SH-SY5Y (cell line): ENCODE measurements at regions not wholly inside any gene's neighbourhood (a gene's known extent, or its start where the extent isn't known, plus 50 kb on each side); places are given as distances from the start of the nearest gene placed in this dataset.
A peak's percentile ranks its signal among the peaks of the same experiment; 100 is the strongest.

Experiments used
- GATA2 ChIP-seq: IDR thresholded peaks from 2 replicates; pipeline ENCODE4 v1.6.1; 2011; ENCODE audit warnings: mild to moderate bottlenecking, low read depth, low read length
- GATA3 ChIP-seq: IDR thresholded peaks from 2 replicates; pipeline ENCODE4 v1.6.1; 2011; ENCODE audit warnings: low read depth, mild to moderate bottlenecking, low read length, moderate library complexity

DNA sequence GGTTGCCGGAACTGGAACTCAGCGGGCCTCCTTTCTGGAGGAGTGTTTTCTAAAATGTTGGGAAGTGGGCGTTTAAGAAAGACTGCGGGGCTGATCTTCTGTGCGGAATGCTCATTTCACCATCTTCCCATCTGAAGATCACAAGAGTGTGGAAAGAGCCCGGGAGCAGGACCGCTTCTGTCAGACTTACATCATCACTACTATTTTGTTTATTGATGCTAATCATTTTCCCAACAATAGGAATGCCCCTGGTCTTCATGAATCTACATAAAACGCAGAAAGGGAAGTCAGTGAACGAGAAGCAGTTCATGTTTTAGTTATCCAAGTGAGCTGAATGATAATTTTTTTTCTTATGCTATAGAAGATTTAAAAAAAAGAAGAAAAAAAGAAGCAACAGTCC, 447.8 kb upstream of the MKI67 start:
- TF ChIP-seq GATA2: no peak
- TF ChIP-seq GATA3: no peak

DNA sequence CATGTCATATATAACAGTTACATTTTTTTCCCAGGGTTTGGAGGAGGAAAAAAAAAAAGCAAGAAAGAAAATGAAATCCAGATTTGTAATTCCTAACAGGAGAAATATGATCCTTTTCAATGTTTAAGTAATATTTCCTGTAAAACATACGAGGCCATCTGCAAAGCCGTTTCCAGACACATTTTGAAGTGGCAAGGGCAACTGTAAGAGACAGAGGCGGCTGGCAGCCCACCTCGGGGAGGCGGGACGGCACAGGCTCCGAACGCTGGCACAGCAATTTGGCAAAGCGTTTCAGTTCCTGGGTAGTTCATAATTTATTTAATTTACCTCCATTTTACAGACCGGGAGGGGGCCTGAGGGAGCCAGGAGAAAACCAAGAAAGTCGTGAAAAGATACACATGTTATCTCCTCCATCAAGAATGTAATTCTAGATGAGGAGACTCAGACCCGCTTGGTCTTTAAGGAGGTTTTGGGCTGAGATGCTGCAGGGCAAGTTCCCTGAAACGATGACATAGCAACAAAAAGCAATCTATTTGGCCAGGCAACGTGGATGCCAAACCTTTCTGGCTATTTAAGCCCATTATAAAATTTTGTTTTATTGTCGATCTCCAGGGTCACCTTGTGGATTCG, 448.5 kb upstream of the MKI67 start:
- TF ChIP-seq GATA2 (peak; percentile 52), GATA3 (no peak)

DNA sequence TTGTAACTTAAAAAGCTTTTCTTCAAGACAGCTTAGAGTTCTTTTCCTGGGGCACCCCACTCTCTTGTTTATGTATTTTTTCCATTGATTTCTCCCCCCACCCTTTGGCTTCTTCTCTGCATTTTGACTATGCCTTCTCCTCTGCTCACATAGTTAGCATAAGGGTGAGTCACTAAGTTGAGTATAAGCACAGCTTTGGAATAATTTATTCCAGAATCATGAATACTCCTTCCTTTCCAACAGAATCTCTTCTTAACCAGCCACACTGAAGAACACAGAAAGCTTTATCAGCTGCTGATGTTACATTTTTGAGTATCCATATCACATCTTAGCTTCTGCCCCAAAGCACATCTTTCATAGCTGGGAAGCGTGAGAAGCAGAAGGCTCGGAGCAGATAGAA, 449.5 kb upstream of the MKI67 start:
- TF ChIP-seq GATA3: no peak
- TF ChIP-seq GATA2: no peak

DNA sequence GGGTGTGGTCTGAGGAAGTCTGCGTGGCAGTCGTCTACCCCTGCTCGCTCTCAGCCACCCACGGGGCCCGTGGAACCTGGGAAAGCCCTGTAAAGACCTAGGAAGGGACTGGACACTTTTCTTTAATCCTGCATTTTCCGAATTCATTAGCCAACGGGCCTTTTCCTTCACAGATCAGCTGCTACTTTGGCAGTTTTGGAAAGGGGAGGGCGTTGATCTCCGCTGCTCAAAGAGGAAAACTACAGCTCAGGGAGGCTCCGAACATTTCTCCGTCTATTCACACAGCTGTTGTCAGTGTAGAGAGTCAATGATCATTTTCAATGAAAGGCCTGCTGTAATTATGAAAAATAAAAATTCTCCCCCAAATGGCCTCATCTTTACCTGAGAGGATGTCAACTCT, 450.1 kb upstream of the MKI67 start:
- TF ChIP-seq GATA3 (no peak), GATA2 (no peak)

DNA sequence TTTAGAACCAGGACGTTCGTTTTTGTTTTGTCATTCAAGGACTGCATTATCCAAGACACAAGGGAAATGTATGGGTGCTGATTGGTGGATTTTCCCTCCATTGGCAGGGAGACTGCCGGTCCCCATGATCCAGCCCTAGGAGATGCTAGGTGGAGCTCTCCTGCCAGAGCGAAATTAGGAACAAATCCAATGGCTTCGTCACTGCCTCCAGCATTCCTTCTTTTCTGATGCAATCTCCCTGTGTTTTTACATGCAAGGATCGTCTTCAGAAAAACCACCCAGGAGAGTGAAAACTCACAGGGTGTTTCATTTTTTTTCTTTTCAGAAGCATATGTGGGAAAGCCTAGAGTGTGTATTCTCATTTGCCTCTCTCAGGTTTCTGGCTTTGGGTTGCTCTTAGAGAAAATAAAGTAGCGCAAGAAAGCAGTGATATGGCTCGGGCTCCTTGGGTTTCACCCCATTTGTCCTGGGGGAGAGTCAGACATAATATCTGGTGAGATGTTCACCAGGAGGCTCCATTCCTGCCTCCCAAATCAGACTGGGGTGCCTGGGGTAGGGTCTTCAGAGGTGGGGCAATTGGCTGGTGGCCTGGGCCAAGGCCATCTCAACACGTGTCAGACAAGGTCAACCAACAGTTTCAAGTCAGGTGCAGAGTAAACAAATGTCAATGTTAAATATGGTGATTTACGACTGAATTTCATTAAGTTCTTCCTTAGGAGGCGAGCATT, 450.9 kb upstream of the MKI67 start:
- TF ChIP-seq GATA3 (no peak), GATA2 (no peak)

DNA sequence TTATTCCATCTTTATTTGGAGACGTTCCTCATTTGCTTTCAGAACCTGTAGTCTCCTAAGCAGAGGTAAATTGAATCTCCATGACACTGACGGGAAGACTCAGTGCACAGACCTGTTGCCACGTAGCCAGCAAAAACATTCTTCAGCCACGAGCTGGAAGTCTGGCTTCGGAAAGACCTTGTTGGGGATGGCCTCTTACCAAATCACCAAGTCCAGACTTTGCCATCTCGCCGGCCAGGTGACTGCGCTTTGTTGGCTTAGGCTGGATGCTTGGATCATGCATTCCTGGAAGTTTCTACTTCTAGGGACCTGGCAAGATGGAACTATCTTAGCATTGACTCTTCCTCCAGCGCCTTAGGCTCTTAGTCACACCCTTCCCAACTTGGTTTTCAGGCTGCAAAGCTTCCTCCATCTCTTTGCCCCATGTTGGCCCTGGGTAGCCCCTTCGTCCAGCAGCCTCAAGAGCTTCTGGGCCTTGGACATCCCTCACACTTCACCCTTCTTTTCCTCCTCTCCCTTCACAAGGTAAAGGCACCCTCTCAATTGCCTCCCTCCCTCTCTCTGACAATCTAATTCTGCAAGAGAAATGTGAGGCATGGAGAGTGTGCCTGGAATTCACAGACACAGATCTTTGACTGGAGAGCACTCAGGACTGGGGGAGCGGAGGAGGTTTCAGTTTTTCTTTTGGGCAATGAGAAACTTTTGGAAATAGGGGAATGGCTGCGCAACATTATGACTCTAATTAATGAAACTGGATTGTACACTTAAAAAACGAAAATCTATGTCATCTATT, 451.9 kb upstream of the MKI67 start:
- TF ChIP-seq GATA3: no peak
- no peak for TF ChIP-seq GATA2

DNA sequence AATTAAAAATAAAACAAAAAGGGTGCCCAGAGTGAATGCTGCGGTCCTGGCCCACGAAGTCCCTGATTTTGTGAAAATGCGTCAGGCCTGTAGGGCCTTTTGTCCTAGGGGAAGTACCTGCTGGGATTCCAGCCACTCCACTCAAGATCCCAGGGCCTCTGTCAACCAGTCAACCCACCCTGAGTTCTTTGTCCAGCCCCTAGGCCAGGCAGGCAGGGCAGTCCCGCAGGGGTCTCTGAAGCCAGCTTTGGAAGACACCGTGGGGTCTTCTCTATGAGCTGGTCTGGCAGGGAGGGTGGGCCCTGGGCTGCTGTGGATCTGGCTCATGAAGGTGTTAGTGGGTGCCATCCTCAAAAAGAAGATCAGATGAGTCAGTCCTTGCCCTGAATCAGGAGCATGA, 452.5 kb upstream of the MKI67 start:
- TF ChIP-seq GATA2 (no peak), GATA3 (no peak)

DNA sequence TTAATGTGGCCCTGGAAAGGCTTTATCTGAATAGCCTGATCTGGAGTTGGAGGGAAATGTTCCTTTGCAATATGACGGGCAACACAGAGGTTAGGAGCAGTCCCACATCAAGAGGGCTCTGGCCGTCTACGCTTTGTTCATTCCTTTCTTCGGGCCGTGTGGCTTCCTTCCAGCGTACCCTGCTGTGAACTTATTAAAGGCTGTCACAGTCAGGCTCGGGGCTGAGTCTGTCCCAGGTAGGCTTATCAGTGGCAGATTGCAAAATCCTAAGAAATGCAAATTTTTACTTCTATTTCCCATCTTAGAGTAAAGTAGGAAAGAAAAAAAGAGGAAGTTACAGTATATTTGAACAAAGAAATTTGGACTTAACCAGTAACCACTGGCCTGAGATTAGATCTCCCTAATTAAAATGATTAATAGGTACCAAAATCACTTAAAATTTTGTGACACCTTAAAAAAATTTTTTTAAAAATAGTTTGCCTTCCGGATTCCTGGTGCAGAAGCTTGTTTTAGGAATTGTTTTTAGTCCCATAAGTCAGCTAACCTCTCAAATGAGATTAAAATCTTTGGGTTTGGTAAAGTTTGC, 453.1 kb upstream of the MKI67 start:
- TF ChIP-seq GATA3 (no peak), GATA2 (no peak)

DNA sequence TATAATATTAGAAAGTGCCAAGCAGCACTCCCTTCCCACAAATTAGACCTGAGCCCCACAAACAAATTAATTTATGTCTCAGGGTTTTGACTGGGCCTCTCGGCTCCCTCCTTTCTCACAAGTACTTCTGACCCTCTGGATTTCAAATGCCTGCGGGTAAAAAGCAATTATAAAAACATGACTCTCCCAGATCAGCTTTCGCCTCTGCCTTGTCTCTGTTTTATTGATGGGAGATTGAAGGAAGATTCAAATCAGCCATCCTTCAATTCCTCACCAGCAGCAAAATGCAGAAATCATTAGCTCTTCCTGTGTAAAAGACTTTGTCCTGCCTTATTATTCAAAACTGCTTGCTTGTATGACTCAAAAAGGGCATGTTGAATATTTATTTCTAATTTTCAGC, 453.7 kb upstream of the MKI67 start:
- peak; percentile 57 for TF ChIP-seq GATA3
- TF ChIP-seq GATA2: peak; percentile 61

DNA sequence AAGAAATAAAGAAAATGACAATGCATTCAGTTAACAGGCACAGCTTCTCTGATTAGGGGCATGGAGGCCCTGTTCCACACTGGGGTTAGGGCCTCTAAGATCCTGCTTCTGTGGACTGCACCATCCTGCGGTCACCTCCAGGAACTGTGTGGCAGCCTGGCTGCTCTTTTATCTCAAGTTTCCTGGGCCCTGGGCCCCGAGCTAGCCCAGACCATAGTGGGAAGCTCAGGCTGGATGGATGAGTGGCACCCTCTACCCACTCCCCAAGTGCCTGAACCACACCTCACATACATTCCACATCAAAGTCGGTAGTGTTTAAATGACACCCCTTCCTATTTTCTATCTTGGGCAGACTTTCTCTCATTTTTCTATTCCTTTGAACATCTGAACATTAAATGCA, 461.5 kb upstream of the MKI67 start:
- TF ChIP-seq GATA3 (no peak), GATA2 (no peak)

DNA sequence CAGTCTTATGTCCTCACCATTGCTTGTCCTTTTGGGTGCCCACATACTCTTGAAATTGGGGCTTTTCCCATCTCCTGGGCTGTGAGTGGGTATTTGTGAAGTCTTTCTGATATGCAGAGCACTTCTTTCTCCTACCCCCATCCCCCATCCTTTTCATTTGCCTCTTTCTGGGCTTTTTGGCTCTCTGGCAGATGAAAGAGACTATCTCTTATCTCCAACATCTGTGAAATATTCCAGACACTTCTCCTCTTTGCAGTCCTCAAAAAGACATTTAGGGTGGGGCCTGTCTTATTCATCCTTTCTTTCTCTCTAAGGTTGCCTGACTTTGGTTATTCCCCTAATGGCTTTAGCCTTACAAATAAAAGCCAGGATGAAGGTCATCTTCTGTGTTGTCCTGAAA, 462.2 kb upstream of the MKI67 start:
- TF ChIP-seq GATA2: peak; percentile 55; the same call in 1 of the 2 replicates
- peak; percentile 16; the same call in 1 of the 2 replicates for TF ChIP-seq GATA3

DNA sequence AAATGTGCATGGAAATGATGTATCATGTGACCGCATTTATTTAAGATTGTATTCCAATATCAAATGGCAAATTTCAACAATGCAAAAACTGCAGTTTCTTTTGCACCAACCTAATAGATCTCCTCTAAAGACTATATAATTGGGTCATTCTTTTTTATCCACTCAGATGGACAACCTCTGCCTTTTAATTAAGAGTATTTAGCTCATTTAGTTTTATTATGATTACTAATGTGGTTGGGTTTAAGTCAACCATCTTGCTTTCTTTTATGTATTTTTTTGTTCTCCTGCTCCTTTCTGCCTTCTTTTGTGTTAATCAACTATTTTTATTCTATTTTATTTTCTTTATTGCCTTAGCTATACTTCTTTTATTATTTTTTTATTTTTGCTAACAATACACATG, 468.5 kb upstream of the MKI67 start:
- TF ChIP-seq GATA3 (no peak), GATA2 (no peak)

DNA sequence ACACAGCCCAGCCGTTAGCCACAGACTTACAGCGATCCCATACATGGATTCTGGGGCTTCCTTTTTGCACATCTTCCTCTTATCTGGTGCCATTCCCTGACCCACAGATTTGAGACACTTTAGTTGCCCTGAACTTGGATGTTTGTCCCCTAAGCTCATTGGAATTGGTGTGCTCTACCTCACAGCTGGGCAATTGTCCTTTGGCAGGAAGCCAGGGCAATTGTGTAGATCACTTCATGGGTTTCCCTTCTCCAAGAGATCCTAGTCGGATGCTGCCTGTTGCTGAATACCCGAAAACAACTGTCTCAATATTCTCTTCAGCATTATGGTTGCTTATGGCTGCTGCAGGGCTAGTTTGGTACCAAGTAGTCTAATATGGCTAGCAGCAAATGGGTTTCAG, 470.7 kb upstream of the MKI67 start:
- TF ChIP-seq GATA3 (no peak), GATA2 (no peak)

DNA sequence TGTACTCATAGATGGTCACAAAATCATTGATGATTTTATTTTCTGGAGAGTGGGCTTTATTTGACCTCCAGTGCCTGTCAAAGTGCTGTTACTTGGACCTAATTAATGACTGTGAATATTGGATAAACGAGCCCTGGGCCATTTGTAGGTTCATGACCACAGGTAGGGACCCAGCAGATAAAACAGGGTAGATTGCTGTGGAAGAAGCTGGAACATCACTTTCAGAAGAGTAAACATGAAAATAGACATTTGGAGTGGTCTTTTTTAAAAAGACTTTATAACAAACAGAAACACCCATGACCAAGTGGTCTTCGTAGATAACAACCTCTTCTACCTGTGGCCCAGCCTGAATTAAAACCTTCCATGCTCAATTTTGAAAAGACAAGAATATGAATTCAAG, 472.8 kb upstream of the MKI67 start:
- no peak for TF ChIP-seq GATA2
- TF ChIP-seq GATA3: no peak
